PC-3 (cell line): ENCODE measurements at regions not wholly inside any gene's neighbourhood (a gene's known extent, or its start where the extent isn't known, plus 50 kb on each side); places are given as distances from the start of the nearest gene placed in this dataset.

Source experiments
- ATAC-seq: fragments of 200-7000 bp; cut with Tn5 transposase; 2 replicates; pipeline ENCODE4 v1.9.1; 2020; ENCODE audit warnings: mild to moderate bottlenecking, moderate library complexity
- BruUV-seq: library from RNA; stranded (reverse); fragments of 400-500 nt; replicated peaks from 2 replicates; lab custom pipeline; 2021; lab: Mats Ljungman, UMichigan
- CTCF ChIA-PET: fragments of 300-600 bp; sonication (Branson Sonifier 250); formaldehyde crosslinking; loops from one replicate; lab custom pipeline; 2022; ENCODE audit warnings: antibody characterized with exemption; lab: Charles Lee
- POLR2A ChIA-PET: fragments of 300-600 bp; sonication (Branson Sonifier 250); formaldehyde crosslinking; loops from one replicate; lab custom pipeline; 2022; ENCODE audit warnings: antibody characterized with exemption; ENCODE audit not compliant: unreplicated experiment; lab: Charles Lee
- DNase-seq: peaks from one replicate; pipeline ENCODE4 v3.0.0-alpha.2; 2015
- H2AFZ ChIP-seq: fragments of 300-600 bp; sonication (generic); 2 replicates; pipeline ENCODE4 v1.6.0; 2016; ENCODE audit warnings: antibody characterized with exemption, low read length
- H3F3A ChIP-seq: fragments of 300-600 bp; sonication (generic); one replicate; pipeline ENCODE4 v1.6.0; 2017; ENCODE audit warnings: antibody characterized with exemption, low read length, control low read depth, mild to moderate bottlenecking; ENCODE audit not compliant: unreplicated experiment
- H3K27ac ChIP-seq: fragments of 300-600 bp; sonication (generic); 2 replicates; pipeline ENCODE4 v1.5.1; 2016; ENCODE audit warnings: mild to moderate bottlenecking, low read length
- H3K27me3 ChIP-seq: fragments of 300-600 bp; sonication (generic); 2 replicates; pipeline ENCODE4 v1.6.1; 2016; ENCODE audit warnings: low read length, mixed read lengths
- H3K36me3 ChIP-seq: fragments of 300-600 bp; sonication (generic); 2 replicates; pipeline ENCODE4 v1.6.1; 2016; ENCODE audit warnings: low read depth, mixed run types, low read length, mixed read lengths
- H3K4me1 ChIP-seq: fragments of 300-600 bp; sonication (generic); 2 replicates; pipeline ENCODE4 v1.5.1; 2016; ENCODE audit warnings: low read length; ENCODE audit not compliant: insufficient read depth
- H3K4me2 ChIP-seq: fragments of 300-600 bp; sonication (generic); 2 replicates; pipeline ENCODE4 v1.6.0; 2016; ENCODE audit warnings: low read length
- H3K4me3 ChIP-seq: fragments of 300-600 bp; sonication (generic); 2 replicates; pipeline ENCODE4 v1.5.1; 2016; ENCODE audit warnings: mild to moderate bottlenecking, low read length, mixed read lengths
- H3K79me2 ChIP-seq: fragments of 300-600 bp; sonication (generic); 2 replicates; pipeline ENCODE4 v1.6.1; 2017; ENCODE audit warnings: low read length, mixed read lengths
- H3K9ac ChIP-seq: fragments of 300-600 bp; sonication (generic); 2 replicates; pipeline ENCODE4 v1.6.0; 2016; ENCODE audit warnings: mild to moderate bottlenecking, low read length
- H3K9me2 ChIP-seq: fragments of 300-600 bp; sonication (generic); replicated peaks from 2 replicates; pipeline ENCODE4 v1.6.1; 2016; ENCODE audit warnings: mixed run types, low read length, mixed read lengths
- H3K9me3 ChIP-seq: fragments of 300-600 bp; sonication (generic); 2 replicates; pipeline ENCODE4 v1.6.1; 2016; ENCODE audit warnings: low read length, mixed read lengths
- H4K20me1 ChIP-seq: fragments of 300-600 bp; sonication (generic); 2 replicates; pipeline ENCODE4 v1.6.1; 2016; ENCODE audit warnings: low read length, mixed read lengths
- CTCF ChIP-seq: fragments of 300-600 bp; sonication (generic); conservative IDR thresholded peaks from 2 replicates; pipeline ENCODE4 v1.5.1; 2017; ENCODE audit warnings: antibody characterized with exemption, low read depth, mild to moderate bottlenecking, low read length
- EZH2 ChIP-seq: fragments of 300-600 bp; sonication (generic); IDR thresholded peaks from one replicate; pipeline ENCODE4 v1.6.1; 2017; ENCODE audit warnings: antibody characterized with exemption, mild to moderate bottlenecking, low read length; ENCODE audit not compliant: unreplicated experiment
- EZH2phosphoT487 ChIP-seq: fragments of 300-600 bp; sonication (generic); IDR thresholded peaks from 2 replicates; pipeline ENCODE4 v1.6.1; 2018; ENCODE audit warnings: mild to moderate bottlenecking, antibody characterized with exemption, low read length, borderline replicate concordance
- intact Hi-C: fragments of 100-400 bp; cut with micrococcal nuclease; formaldehyde crosslinking; loops from 2 replicates; pipeline ENCODE4 v1.9.0; 2023

- ChIA-PET POLR2A (no interaction called here), CTCF (no interaction called here)
- DNase-seq (no peak), ATAC-seq (no peak)
- no peak overlapping the region for H3K4me2 ChIP-seq
- no peak overlapping the region for H3K9ac ChIP-seq
- no TSS peak for BruUV-seq
- intact Hi-C loops, result no loop called here
- H3F3A ChIP-seq, result no peaks in the 10 kb centered on the region
- H2AFZ ChIP-seq, result no peak overlapping the region
- no peaks in the 10 kb centered on the region for H3K9me2 ChIP-seq
- no peaks in the 10 kb centered on the region for H3K79me2 ChIP-seq
- no peaks in the 10 kb centered on the region for H3K36me3 ChIP-seq
- H3K4me3 ChIP-seq, result no peak overlapping the region
- H3K4me1 ChIP-seq, result no peaks in the 10 kb centered on the region
- H4K20me1 ChIP-seq, result no peaks in the 10 kb centered on the region
- no peaks in the 10 kb centered on the region for H3K9me3 ChIP-seq
- TF ChIP-seq CTCF (no peak), EZH2 (no peak), EZH2phosphoT487 (no peak)
- no peaks in the 10 kb centered on the region for H3K27me3 ChIP-seq
- no peak overlapping the region for H3K27ac ChIP-seq
These were observed 83.8 kb upstream of the REG3G start for GRCh38 chr2:78941751-78942150.

GRCh38 chr2:78963881-78964280, 61.6 kb upstream of the REG3G start:
- no peak for TF ChIP-seq CTCF
- no peak for TF ChIP-seq EZH2
- TF ChIP-seq EZH2phosphoT487, result no peak
- H3K4me2 ChIP-seq, result no peak overlapping the region
- no peaks in the 10 kb centered on the region for H4K20me1 ChIP-seq
- no peak overlapping the region for H3K27ac ChIP-seq
- H3K4me1 ChIP-seq, result no peaks in the 10 kb centered on the region
- H3F3A ChIP-seq, result no peaks in the 10 kb centered on the region
- no peaks in the 10 kb centered on the region for H3K9me2 ChIP-seq
- H3K4me3 ChIP-seq, result no peak overlapping the region
- H3K79me2 ChIP-seq, result no peaks in the 10 kb centered on the region
- BruUV-seq, result no TSS peak
- no peak overlapping the region for H3K9ac ChIP-seq
- ChIA-PET CTCF (no interaction called here), POLR2A (no interaction called here)
- H2AFZ ChIP-seq, result no peak overlapping the region
- H3K27me3 ChIP-seq, result no peaks in the 10 kb centered on the region
- DNase-seq (no peak), ATAC-seq (no peak)
- H3K9me3 ChIP-seq, result 0 out of 2 replicates have a peak, but pooled peaks cover 3% of the 10 kb centered on the region
- H3K36me3 ChIP-seq, result no peaks in the 10 kb centered on the region
- intact Hi-C loops, result no loop called here

- H3K27ac ChIP-seq, result no peak overlapping the region
- H2AFZ ChIP-seq, result no peak overlapping the region
- H3F3A ChIP-seq, result no peaks in the 10 kb centered on the region
- no peaks in the 10 kb centered on the region for H3K36me3 ChIP-seq
- intact Hi-C loops, result no loop called here
- H4K20me1 ChIP-seq, result no peaks in the 10 kb centered on the region
- ATAC-seq (no peak), DNase-seq (no peak)
- no peaks in the 10 kb centered on the region for H3K9me3 ChIP-seq
- no peaks in the 10 kb centered on the region for H3K9me2 ChIP-seq
- H3K9ac ChIP-seq, result no peak overlapping the region
- H3K27me3 ChIP-seq, result no peaks in the 10 kb centered on the region
- no TSS peak for BruUV-seq
- no peaks in the 10 kb centered on the region for H3K79me2 ChIP-seq
- POLR2A ChIA-PET, result no interaction called here
- no peak overlapping the region for H3K4me2 ChIP-seq
- CTCF ChIA-PET, result no interaction called here
- H3K4me1 ChIP-seq, result no peaks in the 10 kb centered on the region
- H3K4me3 ChIP-seq, result no peak overlapping the region
- TF ChIP-seq CTCF (no peak), EZH2 (no peak), EZH2phosphoT487 (no peak)
These were observed 58.2 kb upstream of the REG3G start for GRCh38 chr2:78967294-78967693.
